ENCODE measurements at regions not wholly inside any gene's neighbourhood (a gene's known extent, or its start where the extent isn't known, plus 50 kb on each side); places are given as distances from the start of the nearest gene placed in this dataset.

DNA sequence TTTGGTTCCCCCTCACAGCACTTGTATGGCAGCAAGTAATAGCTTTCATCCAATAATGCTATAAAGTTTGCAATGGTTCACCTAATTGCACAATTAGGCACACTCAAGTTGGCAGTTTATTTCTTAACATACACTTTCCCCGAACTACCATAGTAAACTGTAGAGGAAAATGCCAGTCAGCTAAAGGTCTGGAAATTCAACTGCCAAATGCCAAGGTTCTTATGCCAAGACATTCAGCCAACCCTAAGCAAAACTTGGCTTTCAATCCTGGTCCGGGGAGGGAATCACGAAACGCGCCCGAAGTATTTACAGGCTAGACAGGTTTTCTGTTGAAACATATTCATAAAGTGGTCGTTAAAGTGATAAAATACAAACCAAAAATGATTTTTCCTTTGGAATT lies 1512.4 kb upstream of the FLRT2 start:
- TF ChIP-seq EZH2phosphoT487 (IDR thresholded peaks at IDR 0.05; ENCODE audit: borderline replicate concordance, low read depth, low read length), result no peak
- TF ChIP-seq, protein P1, sequence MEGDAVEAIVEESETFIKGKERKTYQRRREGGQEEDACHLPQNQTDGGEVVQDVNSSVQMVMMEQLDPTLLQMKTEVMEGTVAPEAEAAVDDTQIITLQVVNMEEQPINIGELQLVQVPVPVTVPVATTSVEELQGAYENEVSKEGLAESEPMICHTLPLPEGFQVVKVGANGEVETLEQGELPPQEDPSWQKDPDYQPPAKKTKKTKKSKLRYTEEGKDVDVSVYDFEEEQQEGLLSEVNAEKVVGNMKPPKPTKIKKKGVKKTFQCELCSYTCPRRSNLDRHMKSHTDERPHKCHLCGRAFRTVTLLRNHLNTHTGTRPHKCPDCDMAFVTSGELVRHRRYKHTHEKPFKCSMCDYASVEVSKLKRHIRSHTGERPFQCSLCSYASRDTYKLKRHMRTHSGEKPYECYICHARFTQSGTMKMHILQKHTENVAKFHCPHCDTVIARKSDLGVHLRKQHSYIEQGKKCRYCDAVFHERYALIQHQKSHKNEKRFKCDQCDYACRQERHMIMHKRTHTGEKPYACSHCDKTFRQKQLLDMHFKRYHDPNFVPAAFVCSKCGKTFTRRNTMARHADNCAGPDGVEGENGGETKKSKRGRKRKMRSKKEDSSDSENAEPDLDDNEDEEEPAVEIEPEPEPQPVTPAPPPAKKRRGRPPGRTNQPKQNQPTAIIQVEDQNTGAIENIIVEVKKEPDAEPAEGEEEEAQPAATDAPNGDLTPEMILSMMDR (conservative IDR thresholded peaks at IDR 0.05; ENCODE audit: low read length), result no peak

All from OCI-LY7 (cell line).